OCI-M2 (cell line): ENCODE measurements at regions not wholly inside any gene's neighbourhood (a gene's known extent, or its start where the extent isn't known, plus 50 kb on each side); places are given as distances from the start of the nearest gene placed in this dataset.
"Not testable (repeated sequence)": the region's sequence is repeated elsewhere in the genome, so short reads cannot be mapped to it uniquely, and the experiment has no call there.

Source experiments
- DNase-seq: peaks from one replicate; lab custom pipeline; 2025; ENCODE audit not compliant: unreplicated experiment; lab: John Stamatoyannopoulos, UW

DNA sequence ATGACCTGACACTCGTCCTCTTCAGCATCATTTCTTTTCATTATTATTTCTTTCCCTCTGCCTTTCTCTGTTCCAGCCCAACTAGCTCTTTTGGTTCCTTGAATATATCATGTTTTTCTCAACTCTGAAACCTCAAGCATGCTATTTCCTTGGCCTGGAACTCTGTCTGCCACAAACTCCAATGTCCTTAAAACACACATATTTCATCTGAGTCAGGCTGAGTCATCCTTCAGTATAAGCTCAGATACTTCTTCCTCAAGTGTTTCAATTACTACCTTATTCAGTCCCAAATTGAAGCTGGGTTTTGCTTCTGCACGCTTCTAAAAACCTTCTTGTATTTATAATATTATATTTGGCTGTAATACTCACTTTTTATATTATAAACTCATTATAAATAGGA, 424.2 kb downstream of the PDGFC start:
- no peak for DNase-seq

DNA sequence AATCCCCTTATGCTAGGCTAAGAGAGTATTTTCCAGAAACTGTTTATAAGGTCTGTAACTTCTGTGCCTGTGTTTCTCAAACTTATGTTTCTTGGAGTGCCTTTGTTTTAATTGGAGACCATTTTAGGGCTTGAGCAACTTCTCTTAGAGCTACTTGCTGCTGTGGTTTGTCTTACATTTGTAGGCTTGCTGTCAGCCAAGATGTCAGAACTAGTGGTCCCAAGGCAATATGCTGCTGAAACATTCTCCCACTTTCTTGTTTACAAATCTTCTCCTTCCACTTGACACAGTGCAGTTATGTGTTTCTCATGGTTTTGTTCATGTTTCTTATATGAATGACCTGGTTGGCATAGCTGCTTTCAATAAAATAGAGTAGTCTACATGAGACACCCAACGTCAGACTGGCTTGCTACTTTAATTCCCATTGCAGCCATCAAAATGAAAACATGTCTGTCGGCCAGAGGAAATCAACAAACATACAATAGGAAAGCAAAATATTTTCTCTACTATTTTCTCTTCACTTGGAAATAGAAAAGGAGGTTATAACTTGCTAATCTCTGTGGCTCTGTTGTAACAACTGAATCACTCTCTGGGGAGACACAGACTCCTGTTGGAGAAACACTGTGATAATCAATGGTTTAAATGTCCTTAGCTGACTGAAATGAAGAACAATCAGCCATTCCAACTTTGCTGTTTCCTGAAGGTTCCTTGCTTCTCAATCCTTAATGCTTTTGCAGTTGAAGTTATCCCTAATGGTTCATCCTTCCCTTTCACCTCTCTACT, 426.4 kb downstream of the PDGFC start:
- DNase-seq = no peak

DNA sequence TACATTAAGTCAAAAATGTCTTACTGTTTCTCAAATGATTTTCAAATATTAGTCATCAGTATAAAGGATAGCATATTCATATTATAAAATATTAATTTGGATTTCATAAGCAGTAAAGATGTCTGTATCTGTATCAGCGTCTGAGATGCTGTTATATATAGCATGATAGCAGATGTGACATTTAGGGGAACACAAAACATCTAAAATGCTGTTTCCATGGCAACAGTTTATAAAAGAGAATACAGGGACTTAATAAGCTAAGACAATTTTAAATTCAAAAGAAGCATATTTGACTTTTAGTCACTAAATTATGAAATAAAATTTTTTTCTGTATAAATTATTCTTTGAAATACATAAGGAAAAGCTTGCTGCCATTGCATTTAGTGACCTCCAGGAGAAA, 432.2 kb downstream of the PDGFC start:
- DNase-seq = no peak

GRCh38 chr4:156538651-156539257, 432.8 kb downstream of the PDGFC start:
- no peak for DNase-seq

- no peak for DNase-seq
These were observed 433.4 kb downstream of the PDGFC start for GRCh38 chr4:156538210-156538609.

- DNase-seq = no peak
These were observed 434.3 kb downstream of the PDGFC start for GRCh38 chr4:156537286-156537685.

DNA sequence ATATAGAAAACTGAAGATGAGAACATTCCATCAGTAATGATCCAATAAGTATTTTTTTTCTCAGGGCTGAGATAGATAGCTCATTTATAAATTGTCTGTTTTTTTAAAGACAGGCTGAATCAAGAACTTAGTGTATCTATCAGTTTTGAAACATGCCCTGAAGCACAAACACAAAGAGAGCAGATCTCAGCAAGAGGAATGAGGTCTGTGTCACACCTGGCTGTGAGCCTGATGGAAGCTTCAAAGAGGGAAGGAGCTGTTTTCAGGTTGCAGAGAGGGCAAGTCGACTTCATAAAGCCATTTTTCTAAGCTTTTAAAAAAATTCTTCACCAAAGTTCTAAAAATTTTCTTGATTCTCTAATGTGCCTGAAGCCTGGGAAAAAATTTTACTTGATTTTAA, 434.9 kb downstream of the PDGFC start:
- no peak for DNase-seq

DNA sequence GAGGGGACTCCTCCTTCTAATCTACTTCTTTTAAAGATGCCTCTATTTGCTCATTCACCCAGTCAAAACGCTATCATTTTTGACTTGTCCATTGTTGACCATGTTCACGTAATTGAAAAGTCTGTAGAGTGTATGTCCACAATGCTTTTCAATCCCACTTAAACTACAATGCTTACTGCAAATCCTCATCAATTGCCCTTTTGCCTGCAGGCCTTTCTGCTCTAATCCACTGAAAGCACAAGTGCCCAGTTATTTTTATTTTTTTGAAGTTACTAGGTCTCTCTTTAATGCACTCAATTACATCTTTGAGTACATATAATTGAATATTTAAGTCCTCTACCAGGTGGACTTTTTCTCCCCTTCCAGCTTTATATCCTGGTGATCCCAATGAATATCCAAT, 437.4 kb downstream of the PDGFC start:
- no peak for DNase-seq

DNA sequence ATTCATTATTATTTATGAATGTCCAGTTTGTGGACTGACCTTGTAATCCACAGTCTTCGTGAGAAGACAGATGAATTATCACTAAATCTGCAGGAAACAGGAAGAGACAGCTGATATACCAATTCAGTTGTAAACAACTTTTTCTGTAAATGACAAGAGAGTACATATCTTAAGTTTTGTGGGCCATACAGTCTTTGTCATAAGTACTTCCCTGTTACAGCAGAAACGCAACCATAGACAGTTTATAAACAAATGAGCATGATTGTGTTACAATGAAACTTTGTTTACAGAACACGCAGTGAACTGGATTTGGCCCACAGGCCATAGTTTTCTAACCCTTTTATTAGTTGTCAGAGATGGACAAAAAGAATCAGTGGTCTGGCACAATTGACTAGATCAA, 443.4 kb downstream of the PDGFC start:
- no peak for DNase-seq

GRCh38 chr4:156527237-156527993, 444.2 kb downstream of the PDGFC start:
- DNase-seq = no peak

DNA sequence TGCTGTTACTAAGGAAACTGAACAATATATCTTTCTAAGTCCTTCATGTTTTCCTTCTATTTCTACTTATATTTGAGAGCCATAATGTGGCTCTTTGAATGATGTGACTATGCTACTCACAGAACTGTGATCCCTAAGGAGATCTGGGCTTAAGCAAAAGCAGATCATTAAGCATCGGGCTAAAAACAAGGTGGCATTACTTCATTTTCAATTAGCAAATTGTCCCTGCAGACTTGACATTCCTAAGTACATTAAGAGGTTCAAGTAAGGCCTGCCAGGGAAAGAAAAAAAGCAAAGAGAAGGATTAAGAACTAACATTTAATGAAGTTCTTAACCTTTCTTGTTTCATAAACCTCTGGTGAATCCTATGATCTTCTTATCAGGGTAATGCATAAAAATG, 447.6 kb downstream of the PDGFC start:
- no peak for DNase-seq

GRCh38 chr4:156523492-156523891, 448.1 kb downstream of the PDGFC start:
- DNase-seq = no peak

DNA sequence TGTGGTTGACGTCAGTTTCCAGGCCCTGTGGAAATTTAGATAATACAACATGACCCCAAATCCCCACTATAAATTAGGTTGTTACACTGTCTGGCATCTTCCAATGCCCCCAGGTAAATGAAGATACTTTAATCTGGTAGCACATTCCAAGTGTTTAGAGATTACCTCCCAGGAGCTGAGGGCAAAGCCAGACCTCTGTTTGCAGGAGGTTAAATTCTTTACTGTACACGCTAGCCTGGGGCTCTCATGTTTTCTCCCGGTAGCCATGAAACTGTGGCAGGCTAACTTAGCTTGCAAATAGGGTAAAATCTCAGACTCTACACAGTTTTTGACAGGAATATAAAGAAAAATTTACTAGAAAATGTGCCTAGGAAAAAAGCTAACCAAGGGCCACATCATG, 450.0 kb downstream of the PDGFC start:
- DNase-seq = no peak

DNA sequence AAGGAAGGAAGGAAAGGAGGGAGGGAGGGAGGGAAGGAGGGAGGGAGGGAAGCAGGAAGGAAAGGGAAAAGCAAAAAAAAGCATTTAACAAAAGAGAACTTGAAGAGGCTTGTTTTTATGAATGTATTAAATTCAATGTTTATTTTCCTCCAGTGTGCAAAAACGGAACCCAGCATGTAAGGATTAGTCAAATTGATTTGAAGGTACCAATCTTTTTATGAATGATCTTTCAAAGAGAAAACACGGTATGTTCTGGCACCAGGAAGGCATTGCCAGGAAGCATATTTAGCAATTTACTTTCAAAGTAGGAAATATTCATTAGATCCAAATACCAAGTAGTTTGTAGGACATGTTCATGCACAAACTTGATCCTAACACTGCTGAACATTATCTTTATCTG, 453.6 kb downstream of the PDGFC start:
- DNase-seq = no peak

DNA sequence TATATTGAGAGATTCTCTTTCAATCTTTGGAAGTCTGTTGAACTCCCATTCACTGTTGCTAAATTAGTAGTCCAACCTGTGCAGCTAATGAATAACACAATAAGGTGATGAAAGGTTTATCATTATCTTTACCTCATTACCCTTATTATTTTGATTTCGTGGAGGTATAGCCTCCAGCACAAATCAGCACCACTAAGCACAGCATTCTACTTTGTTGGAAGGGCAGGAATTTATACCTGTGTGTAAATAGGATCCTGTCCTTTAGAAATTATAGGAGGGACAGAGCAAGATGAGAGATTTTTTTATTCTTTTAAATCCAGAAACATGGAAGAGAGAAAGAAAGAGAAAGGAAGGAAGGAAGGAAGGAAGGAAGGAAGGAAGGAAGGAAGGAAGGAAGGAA, 454.1 kb downstream of the PDGFC start:
- no peak for DNase-seq

- DNase-seq = no peak
These were observed 454.9 kb downstream of the PDGFC start for GRCh38 chr4:156516698-156517097.

- DNase-seq = no peak
These were observed 456.3 kb downstream of the PDGFC start for GRCh38 chr4:156515295-156515694.

DNA sequence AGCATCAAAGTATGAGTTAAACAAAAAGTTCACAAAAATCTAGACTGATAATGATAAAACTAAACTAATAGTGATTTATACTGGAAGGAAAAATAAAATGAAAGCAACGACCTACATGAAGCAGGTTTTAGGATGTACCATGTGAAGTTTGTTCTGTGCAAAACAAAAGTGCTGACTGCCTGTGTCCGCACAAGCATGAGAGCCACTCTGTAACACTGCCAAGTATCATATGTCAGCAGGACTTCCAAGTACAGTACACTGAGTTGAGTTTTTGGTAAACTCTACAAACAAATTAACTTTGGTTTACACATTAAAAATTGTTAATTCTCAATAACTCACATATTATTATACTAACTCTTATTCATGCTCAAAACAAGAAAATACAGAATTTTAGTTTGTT, 459.0 kb downstream of the PDGFC start:
- DNase-seq = no peak

DNA sequence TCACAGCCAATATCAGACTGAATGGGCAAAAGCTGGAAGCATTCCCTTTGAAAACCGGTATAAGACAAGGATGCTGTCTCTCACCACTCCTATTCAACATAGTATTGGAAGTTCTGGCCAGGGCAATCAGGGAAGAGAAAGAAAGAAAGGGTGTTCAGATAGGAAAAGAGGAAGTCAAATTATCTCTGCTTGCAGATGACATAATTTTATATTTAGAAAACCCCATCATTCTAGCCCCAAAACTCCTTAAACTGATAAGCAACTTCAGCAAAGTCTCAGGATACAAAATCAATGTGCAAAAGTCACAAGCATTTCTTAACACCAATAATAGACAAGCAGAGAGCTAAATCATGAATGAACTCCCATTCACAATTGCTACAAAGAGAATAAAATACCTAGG, 461.7 kb downstream of the PDGFC start:
- not testable (repeated sequence) for DNase-seq

- DNase-seq = no peak
These were observed 466.2 kb downstream of the PDGFC start for GRCh38 chr4:156505341-156505955.

GRCh38 chr4:156503119-156503518, 468.5 kb downstream of the PDGFC start:
- DNase-seq = no peak

DNA sequence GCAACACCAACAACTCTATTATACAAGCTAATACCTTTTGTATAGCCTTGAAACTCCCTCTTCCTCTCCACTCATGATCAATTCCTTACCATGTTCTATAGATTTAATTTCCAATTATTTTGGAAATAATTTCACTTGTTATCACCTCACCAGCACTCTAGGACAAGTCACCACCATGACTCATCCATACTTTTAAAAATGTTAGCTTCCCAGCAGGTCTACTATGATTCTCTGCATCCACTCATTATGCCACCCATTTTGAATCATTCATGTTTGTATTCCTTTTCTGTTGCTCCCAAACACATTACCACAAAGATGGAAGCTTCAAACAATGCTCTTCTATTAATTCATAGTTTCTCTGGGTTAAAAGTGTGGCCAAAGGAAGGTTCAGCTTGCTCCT, 469.6 kb downstream of the PDGFC start:
- DNase-seq = no peak
